ENCODE measurements at regions not wholly inside any gene's neighbourhood (a gene's known extent, or its start where the extent isn't known, plus 50 kb on each side); places are given as distances from the start of the nearest gene placed in this dataset.

DNA sequence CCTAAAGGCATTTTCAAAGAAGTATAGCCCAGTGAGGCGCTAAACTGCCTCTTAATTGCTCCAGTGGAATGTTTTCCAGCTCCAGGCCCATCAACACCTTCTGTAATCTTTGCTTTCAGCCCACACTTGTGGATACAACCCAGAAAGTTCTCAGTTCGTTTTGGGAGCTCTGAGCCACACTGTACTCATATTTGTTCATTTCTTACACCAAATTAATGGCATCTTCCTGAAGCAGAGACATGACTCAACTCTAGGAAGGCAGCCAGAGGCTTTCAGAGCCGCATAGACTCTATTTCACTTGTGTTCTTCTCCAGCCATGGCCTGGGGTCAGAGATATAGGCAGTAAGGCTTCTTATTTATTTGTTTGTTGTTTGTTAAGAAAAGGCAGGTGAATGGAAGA, 175.5 kb upstream of the NCAM1 start:
- no peak for DNase-seq (ENCODE audit: low read depth)

DNA sequence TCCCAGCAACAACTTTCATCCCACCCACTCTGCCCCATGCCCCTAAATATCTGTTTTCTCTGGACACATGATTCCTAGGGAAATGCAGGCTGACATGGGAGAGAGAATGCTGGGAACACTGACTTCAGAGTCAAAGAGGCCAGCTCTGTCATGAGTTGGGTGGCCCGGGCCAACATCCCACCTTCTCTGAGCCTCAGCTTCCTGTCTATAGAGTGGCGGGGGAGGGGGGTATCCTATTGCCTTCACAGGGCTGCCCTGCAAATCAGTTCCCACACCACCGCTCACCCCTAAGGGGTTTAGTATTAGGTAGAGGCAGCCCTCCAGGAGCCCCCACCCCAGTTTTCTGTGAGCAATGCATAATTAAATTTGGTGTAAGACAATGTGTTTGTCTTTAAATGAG, 175.0 kb upstream of the NCAM1 start:
- DNase-seq (ENCODE audit: low read depth): no peak

DNA sequence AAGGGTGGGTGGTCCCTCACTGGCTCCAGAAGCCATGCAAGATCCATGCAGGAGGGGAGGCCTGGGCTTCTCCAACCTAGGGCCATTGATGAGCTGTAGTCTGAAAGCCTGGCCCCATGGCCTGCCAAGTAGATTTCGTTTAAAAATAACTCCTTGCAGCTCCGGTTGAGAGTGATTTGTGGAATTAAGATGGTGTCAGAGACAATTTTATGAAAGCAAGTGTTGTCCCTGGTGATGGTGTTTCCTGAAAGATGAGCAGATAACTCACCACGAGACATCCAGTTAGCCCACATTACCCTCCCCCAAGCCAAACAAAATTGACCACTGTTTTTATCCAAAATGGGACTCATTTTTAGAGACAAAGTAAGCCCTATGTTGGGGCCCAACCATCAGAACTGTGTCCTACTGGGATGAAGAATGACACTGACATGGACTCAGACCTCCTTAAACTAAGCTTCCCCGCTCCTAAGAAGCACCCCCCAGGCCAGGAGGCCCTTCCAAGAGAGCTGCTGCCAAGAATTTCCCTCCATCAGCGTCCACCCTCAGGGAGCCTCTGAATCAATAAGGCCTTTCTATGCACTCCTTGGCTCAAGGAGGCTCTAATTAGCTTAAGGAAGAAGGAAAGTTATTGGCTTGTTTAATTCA, 174.2 kb upstream of the NCAM1 start:
- no peak for DNase-seq (ENCODE audit: low read depth)

DNA sequence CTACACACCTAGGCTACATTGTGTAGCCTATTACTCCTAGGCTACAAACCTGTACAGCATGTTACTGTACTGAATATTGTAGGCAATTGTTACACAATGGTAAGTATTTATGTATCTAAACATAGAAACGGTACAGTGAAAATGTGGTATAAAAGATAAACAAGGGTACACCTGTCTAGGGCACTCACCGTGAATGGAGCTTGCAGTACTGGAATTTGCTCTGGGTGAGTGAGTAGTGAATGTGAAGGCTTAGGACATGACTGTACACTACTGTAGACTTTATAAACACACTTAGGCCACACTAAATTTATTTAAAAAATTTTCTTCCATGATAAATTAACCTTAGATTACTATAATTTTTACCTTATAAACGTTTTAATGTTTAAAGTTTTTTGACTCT, 171.7 kb upstream of the NCAM1 start:
- DNase-seq (ENCODE audit: low read depth): no peak

DNA sequence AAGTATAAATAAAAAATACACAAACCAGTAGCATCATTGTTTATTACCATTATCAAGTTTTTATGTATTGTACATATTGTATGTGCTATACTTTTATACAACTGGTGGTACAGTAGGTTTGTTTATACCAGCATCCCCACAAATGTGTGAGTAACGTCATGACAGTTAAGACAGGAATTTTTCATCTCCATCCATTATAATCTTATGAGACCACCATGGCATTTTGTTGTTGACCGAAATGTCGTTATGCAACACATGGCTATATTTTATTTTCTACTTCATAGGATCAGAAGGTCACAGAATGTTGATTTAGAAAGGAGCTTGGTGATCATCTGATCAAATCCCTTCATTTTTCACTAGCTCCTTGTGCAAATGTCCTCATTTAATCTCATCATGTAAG, 170.9 kb upstream of the NCAM1 start:
- no peak for DNase-seq (ENCODE audit: low read depth)

DNA sequence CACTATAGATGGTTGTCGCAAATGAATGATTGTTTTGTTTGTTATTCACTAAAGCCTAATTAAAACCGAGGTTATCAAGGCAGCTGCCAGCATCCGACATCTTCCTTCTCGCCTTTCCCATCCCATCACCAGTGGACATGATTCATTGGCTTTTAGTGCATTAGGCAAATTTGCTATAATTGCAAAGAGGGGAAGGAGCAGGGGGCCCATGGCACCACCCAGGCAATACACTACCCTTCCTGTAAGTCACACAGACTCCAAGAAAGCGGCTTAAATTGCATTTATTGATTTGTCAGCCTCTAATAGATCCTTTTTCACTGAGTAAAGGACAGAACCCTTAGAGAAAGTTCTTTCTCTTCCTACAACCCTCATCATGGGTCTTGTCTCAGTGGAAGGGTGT, 169.2 kb upstream of the NCAM1 start:
- DNase-seq (ENCODE audit: low read depth): no peak

DNA sequence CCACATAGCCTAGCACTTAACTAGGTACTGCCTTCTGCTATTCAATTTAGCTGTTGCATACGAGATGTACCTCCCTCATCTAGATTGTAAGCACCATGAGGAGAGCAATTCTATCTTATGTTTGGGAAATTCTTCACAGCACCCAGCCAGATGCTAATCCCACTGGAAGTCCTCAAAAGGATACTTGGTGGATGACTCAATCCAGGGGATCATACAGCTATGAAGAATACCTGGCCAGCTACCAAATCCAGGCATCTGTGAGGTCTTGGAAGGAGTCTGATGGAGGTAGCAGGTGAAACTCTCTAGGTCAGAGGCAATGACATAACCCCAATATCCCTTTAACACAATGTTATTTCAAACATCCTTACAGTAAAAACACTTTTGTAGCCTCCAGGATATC, 167.8 kb upstream of the NCAM1 start:
- DNase-seq (ENCODE audit: low read depth): no peak

DNA sequence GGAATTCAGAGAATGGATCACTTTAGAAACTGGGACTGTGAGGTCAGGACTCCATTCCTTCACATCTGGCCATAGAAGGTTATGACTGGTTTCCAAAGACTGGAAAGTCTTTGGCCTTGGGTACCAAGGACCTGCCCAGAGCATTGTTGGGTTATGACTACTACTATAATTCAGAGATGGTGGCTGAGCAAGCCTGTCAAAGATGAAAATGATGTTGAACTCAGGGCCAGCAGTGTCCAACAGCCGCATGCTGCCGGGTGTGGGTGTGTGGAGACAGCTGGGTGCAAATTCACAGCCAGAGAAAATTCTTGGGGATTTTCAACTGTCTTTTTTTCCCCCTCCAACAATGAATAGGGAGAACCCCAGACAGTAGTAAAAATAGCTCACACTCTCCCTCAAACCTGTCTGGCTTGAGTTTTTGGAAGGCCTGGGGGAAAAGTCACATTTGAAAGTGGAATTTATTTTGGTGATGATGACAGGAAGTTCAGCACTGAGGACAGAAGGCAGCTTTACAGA, 166.8 kb upstream of the NCAM1 start:
- no peak for DNase-seq (ENCODE audit: low read depth)

DNA sequence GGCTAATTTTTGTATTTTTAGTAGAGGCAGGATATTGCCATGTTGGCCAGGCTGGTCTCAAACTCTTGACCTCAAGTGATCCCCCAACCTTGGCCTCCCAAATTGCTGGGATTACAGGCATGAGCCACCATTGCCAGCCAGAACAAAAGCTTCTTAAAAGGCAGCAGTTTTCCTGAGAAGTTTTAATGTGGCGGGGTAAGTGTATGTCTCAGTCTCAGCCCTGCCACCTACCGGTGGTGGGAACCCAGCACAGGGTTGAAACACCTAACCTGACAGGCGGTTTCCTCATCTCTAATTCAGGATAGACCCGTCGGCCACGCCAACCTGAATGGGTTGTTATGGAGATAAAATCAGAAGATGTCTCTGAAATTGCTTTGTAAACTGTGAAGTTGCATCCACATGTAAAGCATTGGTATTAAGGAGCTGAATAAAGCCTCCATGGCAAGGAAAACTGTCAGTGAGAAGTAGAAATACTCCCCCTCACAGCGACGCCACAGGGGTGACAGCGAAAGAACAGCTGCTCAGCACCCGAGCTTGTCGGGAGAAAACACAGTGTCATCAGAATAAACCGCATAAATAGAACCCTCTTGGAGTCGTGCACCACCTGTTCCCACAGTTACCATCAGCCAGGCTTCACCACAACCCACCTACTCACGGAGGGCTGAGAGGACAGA, 165.9 kb upstream of the NCAM1 start:
- peak; percentile 10 for DNase-seq (ENCODE audit: low read depth)

DNA sequence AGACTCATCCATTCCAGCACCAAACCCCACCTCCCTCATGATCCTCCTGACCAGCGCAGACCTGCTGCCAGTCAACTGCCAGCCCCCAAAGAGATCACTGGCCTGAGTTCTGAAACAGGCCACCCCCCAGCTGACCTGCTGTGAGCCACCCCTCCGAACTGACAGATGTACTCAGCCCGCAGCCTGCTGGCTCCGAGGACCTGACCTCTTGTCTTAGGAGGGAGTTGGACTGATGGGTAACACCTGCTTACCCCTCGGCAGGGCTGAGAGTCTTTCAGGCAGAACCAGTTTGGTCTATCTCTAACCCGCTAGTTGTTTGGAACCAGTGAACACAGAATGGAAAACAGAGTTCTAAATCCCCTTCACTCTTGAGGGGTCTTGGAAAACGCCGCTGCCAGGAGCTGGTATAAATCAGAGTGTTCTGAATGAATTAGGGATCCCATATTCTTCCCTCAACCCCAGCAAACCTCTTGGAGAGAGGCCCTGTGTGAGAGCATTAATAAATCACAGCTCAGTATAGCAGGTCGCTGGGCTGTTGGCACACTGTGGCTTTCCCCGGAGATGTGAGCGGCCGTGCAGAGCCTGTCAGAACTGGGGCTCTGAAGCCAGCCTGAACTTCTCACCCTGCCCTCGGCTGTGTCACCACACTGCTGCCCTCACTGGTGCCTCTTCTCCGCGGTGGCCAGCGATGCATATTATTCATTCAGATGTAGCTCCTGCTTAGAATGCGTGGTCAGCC, 165.1 kb upstream of the NCAM1 start:
- no peak for DNase-seq (ENCODE audit: low read depth)

DNA sequence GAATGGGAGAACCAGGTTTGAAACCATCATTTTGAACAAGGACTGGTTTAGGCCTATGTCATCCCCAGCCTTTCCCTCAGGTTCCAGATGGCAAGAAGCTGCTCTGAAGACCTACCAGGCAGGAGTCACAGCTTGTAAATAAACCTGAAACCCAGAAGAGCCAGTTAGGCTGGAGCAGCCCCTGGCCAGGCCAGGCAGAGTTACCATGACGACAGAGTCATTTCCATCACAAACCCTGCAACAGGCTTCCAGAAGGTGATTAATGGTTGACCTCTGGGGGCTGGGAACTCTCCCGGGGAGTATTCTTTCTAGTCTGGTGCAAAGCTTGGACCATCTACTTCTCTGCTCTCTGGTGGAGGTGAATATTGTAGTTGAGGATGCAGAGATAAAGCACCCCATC, 164.1 kb upstream of the NCAM1 start:
- no peak for DNase-seq (ENCODE audit: low read depth)

DNA sequence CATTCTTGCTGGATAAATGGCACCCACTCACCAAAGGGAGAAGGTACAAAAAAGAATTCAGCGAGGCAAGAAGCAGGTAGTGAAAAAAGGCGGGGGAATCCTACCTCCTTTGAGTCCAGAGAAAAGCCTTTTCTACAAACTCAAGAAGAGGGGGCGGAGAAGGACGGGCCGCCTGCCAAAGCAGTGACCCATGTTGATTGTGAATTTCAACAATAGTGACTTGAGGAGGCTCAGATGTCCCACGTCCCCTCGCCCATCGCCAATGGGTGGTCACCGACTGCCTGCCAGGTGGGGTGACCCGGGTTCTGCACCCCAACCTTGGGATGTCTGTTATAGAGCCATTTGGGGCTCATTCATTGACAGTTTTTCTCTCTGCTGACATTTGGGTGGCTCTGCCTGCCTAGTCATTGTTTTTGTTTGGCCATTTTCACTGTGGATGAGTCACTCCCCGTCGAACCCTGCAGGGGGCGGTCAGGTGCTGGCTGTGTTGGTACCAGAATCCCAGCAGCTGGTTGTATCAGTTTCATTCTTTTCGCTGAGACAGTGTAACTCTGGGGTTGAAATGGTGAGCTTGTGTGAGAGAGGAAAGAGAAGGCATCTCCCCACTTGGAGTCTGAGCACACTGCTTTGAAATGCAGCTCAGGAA, 163.4 kb upstream of the NCAM1 start:
- DNase-seq (ENCODE audit: low read depth): peak; percentile 13

DNA sequence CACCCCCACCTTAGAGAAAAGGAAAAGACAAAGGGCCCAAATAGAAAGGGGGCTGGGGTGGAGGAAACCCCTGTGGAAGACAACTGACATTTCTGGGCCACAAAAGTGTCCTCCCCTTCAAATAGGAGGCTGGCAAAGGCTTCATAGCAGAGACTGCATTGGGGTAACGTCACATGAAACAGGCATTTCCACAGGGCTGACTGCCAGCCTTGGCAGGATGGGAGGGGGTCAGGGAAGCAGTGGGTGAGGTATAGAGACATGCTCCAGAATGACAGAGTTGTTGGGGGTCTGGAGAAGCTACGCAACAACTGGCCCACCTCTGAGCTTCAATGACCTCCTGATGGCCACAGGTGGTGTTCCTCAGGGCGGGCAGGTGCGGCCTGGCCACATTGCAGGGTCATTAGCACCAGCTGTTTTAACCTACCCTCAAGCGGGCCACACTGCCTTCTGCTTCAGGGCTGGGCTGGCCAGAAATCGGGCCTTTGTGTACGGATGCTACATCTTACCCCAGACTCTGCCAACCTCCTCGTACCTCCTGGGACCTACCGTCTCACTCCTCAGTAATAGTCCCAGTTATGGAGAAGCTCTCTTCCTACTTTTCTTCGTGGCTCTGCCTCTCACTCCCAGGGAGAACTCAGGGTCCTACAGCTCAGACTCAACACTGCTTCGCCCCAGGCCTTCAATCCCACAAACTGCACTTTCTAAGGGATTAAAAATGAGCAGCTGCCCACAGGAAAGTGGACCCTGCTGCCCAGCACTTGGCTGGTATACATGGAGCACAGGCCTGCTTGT, 160.0 kb upstream of the NCAM1 start:
- no peak for DNase-seq (ENCODE audit: low read depth)

DNA sequence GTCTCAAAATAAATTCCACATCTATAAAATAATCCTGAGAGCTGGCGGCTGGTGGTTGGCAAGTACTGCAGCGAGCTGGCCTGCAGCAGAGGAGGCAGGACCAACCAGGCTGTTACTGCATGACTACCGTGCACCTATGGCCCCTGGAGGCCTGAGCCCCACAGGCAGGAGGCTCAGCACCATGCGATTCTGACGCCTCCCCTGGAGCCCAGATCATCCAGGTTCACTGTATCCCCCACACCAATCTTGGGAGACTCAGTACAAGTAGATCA, 159.5 kb upstream of the NCAM1 start:
- no peak for DNase-seq (ENCODE audit: low read depth)

DNA sequence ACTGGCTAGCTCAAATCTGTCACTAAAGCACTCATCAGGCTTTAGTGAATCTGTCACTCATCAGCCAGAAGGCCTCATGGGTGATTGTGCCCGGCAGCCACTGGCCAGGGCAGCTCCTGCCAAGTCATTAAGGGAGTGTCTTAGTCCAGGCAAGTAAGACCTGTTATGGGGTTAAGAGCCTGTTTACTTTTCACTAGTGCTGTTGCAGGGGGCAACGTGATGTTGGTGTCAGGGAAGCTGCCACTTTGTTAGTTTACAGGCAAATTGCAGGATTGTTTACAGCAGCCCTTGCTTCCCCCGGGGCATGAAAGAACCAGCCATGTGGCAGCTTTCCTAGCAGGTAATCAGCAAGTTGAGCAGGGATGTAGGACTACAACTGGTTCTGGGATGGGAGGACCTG, 155.6 kb upstream of the NCAM1 start:
- DNase-seq (ENCODE audit: low read depth): no peak

DNA sequence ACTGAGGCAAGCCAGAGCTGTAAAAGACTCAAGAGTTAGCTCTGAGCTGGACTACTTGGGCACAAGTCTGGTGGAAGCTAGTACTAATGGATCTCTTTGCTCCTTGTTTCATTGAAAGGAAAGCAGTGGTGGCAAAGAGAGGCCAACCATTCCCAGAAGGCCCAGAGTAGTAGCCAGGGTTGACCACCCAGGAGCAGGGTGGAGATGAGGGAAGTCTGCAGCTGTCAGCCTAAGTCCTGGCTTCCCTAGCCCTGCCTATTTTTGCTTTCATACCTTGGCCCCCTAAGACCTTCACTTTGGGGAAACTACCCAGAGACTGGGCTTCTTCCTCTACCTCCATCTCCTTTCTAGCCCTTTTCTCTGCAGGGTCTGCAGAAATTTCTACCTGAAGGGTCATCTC, 155.0 kb upstream of the NCAM1 start:
- DNase-seq (ENCODE audit: low read depth): no peak

DNA sequence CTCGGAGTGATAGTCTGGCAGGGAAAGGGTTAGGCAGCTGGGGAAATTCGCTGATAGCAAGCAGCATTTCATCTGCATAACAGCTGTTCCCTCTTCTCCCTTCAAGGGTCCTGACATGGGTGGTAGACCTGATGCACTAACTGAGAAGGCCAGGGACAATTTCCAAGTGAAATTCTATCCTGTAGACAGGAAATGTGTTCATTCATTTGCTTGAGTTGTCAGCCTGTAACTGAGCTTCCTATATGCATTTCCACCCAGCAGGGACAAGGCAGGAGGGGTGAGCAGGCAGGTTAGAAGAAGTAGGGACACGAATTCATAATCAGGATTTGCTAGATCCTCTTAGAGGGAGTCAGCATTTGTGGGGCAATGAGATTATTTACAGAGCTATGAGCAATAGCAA, 154.3 kb upstream of the NCAM1 start:
- no peak for DNase-seq (ENCODE audit: low read depth)

DNA sequence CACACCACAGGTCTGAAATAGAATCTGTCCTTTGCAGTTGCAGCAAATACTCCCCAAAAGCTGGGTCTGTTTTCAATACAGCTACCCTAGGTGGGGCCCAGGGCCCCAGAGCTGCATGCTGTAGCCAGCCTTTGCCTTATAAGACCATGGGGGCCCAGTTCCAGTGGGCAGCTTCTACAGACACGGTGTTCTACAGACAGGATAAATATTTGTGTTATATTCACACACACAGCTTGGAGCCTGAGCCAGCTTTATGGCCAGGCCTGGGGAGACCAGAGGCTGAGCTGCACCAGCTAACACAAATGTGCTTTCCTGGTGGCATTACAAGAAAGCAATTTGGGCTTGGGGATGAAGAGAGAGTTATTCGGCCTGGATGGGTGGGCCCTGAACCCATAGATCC, 151.8 kb upstream of the NCAM1 start:
- DNase-seq (ENCODE audit: low read depth): no peak

DNA sequence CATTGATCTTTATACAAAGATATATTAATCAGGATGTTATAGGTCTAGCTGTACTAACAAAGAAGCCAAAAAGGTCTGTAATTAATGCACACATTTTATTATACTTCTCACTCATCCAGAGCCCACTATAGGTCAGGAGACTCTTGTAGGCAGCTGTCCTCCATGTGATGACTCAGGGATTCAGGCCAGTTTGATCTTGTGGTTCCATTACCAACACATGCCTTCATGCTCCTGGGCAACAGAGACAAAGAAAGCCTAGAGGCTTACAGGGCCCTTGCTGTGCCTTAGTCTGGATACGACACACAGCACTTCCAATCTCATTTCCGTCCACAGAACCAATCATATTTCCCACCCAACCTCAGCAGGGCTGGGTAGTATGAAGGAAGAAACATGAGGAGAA, 150.3 kb upstream of the NCAM1 start:
- no peak for DNase-seq (ENCODE audit: low read depth)

DNA sequence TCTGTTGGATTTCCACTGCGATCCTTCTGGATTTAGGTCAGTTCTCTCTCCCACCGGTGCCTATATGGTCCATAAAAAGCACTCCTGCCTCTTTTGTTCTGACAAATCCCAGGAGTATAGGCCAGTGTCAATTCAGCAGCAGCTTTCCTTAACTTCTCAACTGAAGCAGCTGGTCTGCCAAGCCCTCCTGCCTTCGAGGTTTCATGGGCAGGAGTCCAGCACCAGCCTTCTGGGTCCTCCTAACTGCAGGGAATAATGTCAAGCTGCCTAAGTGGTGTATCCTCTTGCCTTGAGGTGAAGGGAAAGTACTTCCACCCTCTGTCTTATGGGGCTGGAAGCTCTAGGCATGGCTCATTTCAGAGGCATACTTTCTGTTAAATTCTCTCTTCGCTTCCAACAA, 149.4 kb upstream of the NCAM1 start:
- DNase-seq (ENCODE audit: low read depth): no peak

DNA sequence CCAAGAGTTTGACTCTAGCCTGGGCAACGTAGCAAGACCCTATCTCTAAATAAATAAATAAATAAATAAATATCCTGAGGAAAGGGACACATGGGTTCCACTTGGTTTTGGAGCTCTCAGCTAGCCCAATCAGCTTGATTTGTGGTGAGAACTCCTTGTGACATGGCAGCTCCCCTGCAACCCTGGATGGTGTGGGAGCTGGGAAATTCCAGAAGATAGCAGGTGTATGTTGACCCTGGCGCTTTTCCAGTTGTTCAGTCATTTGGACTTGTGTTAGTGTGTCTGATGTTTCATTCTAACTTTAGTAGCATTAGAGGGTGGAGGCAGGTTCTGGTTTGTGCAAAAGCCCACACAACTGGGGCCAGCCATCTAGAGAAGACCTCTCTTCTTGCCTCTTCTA, 148.5 kb upstream of the NCAM1 start:
- DNase-seq (ENCODE audit: low read depth): no peak

DNA sequence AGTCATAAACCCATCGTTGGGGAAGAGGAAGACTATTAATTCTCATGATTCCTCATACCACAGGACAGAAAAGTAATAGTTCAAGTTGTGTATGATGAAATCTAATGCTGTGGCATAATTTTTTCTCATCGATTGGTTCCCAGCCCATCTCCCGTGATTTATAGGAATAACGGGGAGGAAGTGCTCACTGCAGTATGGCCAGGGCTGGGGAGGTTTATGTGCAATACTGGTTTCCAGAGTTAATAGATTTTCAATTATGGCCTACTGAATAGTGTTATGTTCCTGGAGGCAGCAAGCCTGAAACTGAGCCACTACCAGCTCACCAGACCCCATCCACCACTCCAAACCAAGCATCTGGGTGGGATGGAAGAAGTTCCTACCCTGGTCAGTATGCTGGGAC, 147.1 kb upstream of the NCAM1 start:
- DNase-seq (ENCODE audit: low read depth): no peak
